WERI-Rb-1 (cell line): ENCODE measurements at regions not wholly inside any gene's neighbourhood (a gene's known extent, or its start where the extent isn't known, plus 50 kb on each side); places are given as distances from the start of the nearest gene placed in this dataset.
A peak's percentile ranks its signal among the peaks of the same experiment; 100 is the strongest.

Experiments used
- DNase-seq: peaks from one replicate; pipeline ENCODE4 v3.0.0-alpha.2; 2020
- H3K27ac ChIP-seq: fragments of 250-450 bp; sonication (Bioruptor Pico); 2 replicates; pipeline ENCODE4 v1.5.1; 2020; ENCODE audit warnings: mild to moderate bottlenecking, moderate library complexity
- H3K27me3 ChIP-seq: fragments of 250-450 bp; sonication (Bioruptor Pico); 2 replicates; pipeline ENCODE4 v1.5.1; 2021; ENCODE audit warnings: mild to moderate bottlenecking, low read depth, moderate library complexity; ENCODE audit not compliant: insufficient read depth, severe bottlenecking
- H3K36me3 ChIP-seq: fragments of 250-450 bp; sonication (Bioruptor Pico); 2 replicates; pipeline ENCODE4 v1.5.1; 2020; ENCODE audit warnings: mild to moderate bottlenecking, moderate library complexity
- H3K4me3 ChIP-seq: 2 replicates; pipeline ENCODE4 v1.5.1; 2011; ENCODE audit warnings: low read depth, mild to moderate bottlenecking, control low read depth, low read length
- H3K9me3 ChIP-seq: fragments of 250-450 bp; sonication (Bioruptor Pico); 2 replicates; pipeline ENCODE4 v1.5.1; 2021; ENCODE audit warnings: mild to moderate bottlenecking, moderate library complexity; ENCODE audit not compliant: severe bottlenecking
- TF ChIP-seq, protein P1 (sequence below): IDR thresholded peaks from 2 replicates; pipeline ENCODE4 v1.5.1; 2011; ENCODE audit warnings: low read depth, mild to moderate bottlenecking, control low read depth, inconsistent platforms, low read length

DNA sequence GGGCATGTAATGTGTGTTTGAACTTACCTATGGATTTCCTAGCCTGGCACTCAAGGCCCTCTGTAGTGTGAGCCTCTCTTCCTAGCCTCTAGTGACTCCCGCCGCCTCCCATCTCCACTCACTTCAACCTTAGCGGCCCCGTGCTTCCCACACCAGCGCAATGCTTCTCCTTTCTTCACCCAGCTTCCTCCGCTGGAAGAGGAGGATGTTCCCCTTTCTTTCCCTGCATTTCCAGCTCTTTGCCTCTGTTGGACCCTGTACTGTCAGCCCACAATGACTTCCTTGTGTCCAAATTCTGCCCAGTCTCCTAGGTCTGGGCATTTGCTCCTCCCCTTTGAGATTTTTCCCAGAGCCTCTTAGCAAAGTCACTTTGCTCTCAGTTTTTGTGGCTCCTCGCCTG, 138.1 kb upstream of the IRF2BP2 start:
- no peak for DNase-seq
- Histone ChIP-seq H3K36me3 (no peaks in the 10 kb centered on the region), H3K9me3 (no peaks in the 10 kb centered on the region), H3K27ac (no peak overlapping the region), H3K4me3 (no peak overlapping the region), H3K27me3 (no peaks in the 10 kb centered on the region)
- TF ChIP-seq, protein P1, sequence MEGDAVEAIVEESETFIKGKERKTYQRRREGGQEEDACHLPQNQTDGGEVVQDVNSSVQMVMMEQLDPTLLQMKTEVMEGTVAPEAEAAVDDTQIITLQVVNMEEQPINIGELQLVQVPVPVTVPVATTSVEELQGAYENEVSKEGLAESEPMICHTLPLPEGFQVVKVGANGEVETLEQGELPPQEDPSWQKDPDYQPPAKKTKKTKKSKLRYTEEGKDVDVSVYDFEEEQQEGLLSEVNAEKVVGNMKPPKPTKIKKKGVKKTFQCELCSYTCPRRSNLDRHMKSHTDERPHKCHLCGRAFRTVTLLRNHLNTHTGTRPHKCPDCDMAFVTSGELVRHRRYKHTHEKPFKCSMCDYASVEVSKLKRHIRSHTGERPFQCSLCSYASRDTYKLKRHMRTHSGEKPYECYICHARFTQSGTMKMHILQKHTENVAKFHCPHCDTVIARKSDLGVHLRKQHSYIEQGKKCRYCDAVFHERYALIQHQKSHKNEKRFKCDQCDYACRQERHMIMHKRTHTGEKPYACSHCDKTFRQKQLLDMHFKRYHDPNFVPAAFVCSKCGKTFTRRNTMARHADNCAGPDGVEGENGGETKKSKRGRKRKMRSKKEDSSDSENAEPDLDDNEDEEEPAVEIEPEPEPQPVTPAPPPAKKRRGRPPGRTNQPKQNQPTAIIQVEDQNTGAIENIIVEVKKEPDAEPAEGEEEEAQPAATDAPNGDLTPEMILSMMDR = no peak

DNA sequence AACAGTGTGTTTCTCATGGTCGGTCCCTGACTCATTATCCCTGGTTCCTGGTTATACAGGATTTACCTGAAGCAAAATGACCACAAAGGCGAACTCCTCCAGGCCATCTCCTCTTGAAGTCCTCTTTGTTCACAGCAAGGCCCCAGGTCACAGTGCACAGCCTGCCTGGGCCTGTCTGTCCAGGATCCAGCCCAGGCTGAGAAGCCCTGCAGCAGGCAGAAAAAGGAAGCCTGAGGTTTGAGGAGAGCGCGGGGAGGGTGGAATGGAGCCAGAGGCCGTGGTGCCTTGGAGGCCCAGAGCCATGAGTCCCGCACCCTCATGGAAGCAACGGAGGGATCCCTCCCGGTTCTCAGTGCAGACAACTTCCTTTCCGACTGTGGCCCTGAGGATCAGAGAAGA, 136.8 kb upstream of the IRF2BP2 start:
- H3K27ac ChIP-seq = 0 out of 2 replicates have a peak overlapping the region, but pooled peaks have one; percentile 4

DNA sequence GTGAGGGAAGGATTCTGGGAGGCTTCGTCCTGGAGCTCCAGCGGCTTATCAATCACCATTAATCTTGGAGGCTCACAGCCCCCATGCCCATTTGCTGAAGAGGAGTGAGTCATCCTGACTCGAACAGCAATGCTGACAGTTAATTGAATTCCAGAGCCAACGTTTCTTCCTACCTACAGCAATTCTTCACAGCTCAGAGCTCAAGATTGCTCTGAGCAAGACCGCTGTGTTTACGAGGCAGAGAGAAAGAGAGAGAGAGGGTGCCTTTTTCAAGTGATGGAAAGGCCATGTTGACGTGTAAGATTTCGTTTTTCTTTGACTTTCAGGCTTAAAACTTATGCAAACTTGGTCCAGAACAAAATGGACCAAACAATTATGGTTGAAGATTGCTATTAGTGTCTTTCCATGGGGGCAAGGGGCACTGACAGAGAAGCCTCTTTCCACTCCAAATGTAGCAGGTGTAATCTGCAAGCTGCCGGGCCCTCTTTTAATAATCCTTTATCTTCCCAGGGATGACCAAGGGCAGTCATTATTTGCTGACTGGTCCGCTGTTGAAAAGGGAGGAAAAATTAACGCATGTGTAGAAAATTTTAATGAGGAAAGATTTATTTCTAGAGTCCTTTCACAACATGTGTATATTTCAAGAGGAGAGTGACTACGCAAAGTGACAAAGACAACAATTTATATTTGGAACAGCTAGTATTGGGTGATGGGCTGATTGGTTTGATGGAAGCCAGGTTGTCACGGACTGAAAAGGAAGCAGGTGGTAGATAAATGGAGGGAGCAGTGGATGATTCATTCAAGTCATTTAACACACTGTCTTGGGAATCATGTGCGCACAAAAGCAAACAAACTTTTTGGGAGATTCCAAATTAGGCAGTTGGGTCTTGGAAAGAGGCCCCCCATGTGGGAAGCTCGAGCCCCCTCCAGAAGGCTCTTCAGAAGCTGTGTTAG, 136.1 kb upstream of the IRF2BP2 start:
- TF ChIP-seq, protein P1 = no peak
- H3K27ac ChIP-seq = no peak overlapping the region
- H3K27me3 ChIP-seq = no peaks in the 10 kb centered on the region
- H3K4me3 ChIP-seq = no peak overlapping the region
- no peaks in the 10 kb centered on the region for H3K36me3 ChIP-seq
- H3K9me3 ChIP-seq = no peaks in the 10 kb centered on the region
- DNase-seq = peak; percentile 73

More for the DNA sequence above, 136.8 kb upstream of the IRF2BP2 start:
- DNase-seq = no peak
- Histone ChIP-seq H3K9me3 (no peaks in the 10 kb centered on the region), H3K36me3 (no peaks in the 10 kb centered on the region), H3K27me3 (no peaks in the 10 kb centered on the region), H3K4me3 (no peak overlapping the region)
- TF ChIP-seq, protein P1 = no peak

DNA sequence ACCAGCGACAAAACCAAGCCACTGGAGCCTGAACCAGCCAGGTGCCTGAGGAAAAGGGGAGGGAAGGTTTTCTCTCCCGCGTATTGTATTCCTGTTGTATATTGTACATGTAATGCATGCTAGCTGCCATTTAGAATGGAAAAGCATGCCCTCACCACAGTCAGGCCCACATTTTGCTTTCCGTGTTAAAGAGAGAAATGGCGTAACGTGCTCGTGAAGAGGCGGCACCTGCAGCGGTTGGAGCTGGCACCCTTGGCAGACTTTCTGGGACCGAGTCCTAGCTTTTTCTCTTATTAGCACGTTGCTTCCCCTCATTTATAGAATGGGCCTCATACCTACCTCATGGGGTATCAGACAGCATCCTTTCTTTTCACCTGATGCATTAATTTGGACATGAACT, 135.3 kb upstream of the IRF2BP2 start:
- TF ChIP-seq, protein P1 = no peak
- Histone ChIP-seq H3K9me3 (no peaks in the 10 kb centered on the region), H3K27me3 (no peaks in the 10 kb centered on the region), H3K4me3 (no peak overlapping the region), H3K27ac (no peak overlapping the region), H3K36me3 (no peaks in the 10 kb centered on the region)
- no peak for DNase-seq

DNA sequence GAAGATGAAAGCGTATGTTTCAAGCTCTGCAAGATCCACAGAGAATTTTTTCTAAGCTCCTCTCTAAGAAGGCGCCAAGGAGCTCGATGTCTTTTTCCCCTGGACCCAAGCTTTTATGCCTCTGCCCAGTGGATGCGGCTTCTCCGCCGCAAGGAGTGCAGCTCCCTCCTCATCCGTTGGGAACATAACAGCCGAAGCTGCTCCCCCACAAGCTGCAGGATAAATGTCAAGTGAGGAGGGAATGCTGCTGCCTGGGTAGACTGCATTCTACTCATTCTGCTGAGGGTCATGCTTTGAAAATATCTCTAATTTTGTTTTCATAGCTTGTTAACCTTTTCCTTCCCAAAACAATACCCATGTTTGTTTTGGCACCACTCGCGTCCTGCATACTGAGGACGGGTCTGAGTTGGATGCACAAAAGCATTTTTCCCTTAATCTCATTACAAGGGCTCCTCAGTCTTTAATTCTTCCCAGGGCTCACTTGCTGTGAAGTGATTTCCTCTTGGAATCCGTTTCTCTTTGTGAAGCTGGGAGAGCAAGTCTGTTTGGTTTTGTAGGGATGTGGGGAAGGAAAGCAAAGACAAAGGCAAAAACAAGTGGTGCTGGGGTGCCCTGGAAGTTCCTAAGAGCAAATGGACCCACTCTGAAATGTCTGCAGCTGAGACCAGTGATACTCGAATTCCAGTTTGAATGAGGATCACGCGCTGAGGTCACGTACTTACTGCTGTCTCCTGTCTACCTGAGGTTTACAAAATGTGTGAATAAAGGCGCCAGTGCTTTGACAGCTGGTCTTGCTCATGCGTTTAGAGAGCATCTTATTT, 134.0 kb upstream of the IRF2BP2 start:
- H3K27ac ChIP-seq = peak overlapping the region; percentile 57
- TF ChIP-seq, protein P1 = no peak
- peak overlapping the region; percentile 26 for H3K4me3 ChIP-seq
- DNase-seq = no peak
- no peaks in the 10 kb centered on the region for H3K27me3 ChIP-seq
- H3K9me3 ChIP-seq = no peaks in the 10 kb centered on the region
- H3K36me3 ChIP-seq = no peaks in the 10 kb centered on the region
